GM13976 (cell line): ENCODE measurements at regions not wholly inside any gene's neighbourhood (a gene's known extent, or its start where the extent isn't known, plus 50 kb on each side); places are given as distances from the start of the nearest gene placed in this dataset.
"Not testable (repeated sequence)": the region's sequence is repeated elsewhere in the genome, so short reads cannot be mapped to it uniquely, and the experiment has no call there.

Experiments
- DNase-seq: peaks from one replicate; pipeline ENCODE4 v3.0.0; 2012; ENCODE audit warnings: low spot score
- CTCF ChIP-seq: IDR thresholded peaks from 2 replicates; pipeline ENCODE4 v1.5.1; 2012; ENCODE audit warnings: borderline replicate concordance, mild to moderate bottlenecking; ENCODE audit not compliant: insufficient read depth; ENCODE audit errors: extremely low read depth, missing control alignments, control extremely low read depth
- in situ Hi-C: fragments of 300-500 bp; cut with MboI; formaldehyde crosslinking; loops from one replicate; pipeline ENCODE4 v1.12.0; 2022; ENCODE audit warnings: low sequenced_read_pairs, mixed read lengths, inconsistent platforms; ENCODE audit not compliant: unreplicated experiment

- in situ Hi-C loops: no loop called here
- DNase-seq: no peak
- TF ChIP-seq CTCF: no peak
Measured at GRCh38 chr16:48959204-48959603, 322.4 kb downstream of the CBLN1 start.

- no peak for TF ChIP-seq CTCF
- in situ Hi-C loops: no loop called here
- DNase-seq: no peak
Measured at GRCh38 chr16:48958681-48959080, 323.0 kb downstream of the CBLN1 start.

GRCh38 chr16:48956620-48957019, 325.0 kb downstream of the CBLN1 start:
- TF ChIP-seq CTCF: no peak
- in situ Hi-C loops: no loop called here

GRCh38 chr16:48955837-48956236, 325.8 kb downstream of the CBLN1 start:
- no peak for TF ChIP-seq CTCF
- no peak for DNase-seq
- in situ Hi-C loops: no loop called here

More at GRCh38 chr16:48956620-48957019, 325.0 kb downstream of the CBLN1 start:
- DNase-seq: no peak

GRCh38 chr16:48951621-48952125, 330.0 kb downstream of the CBLN1 start:
- DNase-seq, in situ Hi-C loops: not testable (repeated sequence)

- in situ Hi-C loops: no loop called here
Measured at GRCh38 chr16:48950184-48950583, 331.5 kb downstream of the CBLN1 start.

GRCh38 chr16:48949636-48950035, 332.0 kb downstream of the CBLN1 start:
- TF ChIP-seq CTCF: no peak
- in situ Hi-C loops: no loop called here
- DNase-seq: no peak

More at GRCh38 chr16:48950184-48950583, 331.5 kb downstream of the CBLN1 start:
- TF ChIP-seq CTCF: no peak
- DNase-seq: no peak
